SHP77 treated with DMSO at 0.1 percent for 48 hours (cell line): ENCODE measurements at regions not wholly inside any gene's neighbourhood (a gene's known extent, or its start where the extent isn't known, plus 50 kb on each side); places are given as distances from the start of the nearest gene placed in this dataset.

Experiments
- DNase-seq: peaks from one replicate; lab custom pipeline; 2025; lab: John Stamatoyannopoulos, UW

DNA sequence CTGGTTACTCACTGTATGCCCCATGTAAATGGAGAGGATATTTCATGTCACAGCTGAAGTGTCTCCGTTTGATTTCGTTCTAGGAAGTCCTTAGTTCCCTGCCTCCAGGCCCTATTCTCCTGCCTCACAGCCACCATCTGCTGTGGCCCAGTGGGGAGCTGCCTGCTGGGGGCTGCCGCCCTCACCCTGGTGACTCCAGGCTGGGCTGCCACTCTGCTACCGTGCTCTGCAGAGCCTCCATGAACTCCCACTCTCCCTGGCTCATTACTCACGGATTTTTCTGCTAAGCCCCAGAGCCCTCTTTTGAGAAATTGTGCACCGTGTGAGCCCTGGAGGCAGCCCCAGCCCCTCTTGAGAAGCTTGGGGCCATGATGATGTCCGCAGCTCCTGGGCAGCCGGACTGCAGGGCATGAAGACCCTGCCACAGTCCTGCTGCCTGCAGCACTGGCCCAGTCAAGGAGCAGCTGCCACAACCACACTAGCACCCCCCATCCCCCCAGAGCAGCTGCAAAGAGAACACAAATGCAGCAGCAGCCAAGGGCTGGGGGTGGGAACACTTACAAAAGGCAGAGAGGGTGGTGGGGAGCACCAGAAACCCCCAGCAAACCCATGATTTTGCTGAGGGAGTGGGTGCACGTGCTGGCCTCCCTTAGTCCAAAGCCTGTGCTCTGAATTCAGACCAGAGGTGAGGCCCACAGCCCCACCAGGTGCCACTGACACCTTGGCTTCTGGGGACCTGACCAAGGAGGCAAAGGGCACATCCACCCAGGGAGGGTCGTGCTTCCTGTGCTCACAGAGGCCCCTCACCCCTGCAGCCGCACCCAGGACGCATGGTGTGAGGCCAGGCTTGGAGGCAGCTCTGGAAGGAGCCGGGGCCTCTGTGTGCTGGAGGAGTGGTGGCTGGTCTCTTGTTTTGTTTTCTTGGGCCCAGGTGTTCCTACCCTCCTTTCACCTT, 270.2 kb upstream of the RAB6C start:
- DNase-seq, result no peak

DNA sequence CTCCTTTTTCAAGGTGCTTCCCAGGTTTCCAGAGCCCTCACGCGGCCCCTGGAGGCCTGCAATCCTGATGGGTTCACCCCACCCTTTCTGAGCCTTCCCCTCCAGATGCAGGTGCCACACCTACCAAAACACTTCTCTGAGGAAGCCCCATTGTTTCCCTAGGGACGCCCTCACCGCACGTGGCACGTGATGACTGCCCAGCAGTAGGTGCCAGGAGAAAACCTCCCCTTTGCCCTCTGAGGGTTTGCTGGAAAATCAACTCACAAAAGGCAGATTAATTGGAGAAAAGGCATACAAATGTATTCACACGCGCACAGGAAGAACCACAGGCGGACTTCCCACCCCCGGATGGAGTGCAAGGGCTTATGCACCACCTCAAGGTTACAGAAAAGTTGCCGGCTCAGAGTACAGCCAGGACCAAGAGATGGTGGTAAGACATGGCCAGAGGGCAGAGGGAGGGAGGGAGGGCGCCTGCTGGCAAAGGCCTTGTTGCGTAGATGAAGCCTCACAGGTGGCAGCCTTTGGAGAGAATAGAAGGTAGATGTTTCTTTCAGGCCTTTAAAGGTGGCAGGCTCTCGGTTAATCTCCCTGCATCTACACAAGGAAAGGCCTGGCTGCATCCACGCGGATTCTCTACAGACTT, 269.4 kb upstream of the RAB6C start:
- no peak for DNase-seq

GRCh38 chr2:129710670-129711495, 268.6 kb upstream of the RAB6C start:
- no peak for DNase-seq

- no peak for DNase-seq
These were observed 267.4 kb upstream of the RAB6C start for GRCh38 chr2:129711816-129712675.

DNA sequence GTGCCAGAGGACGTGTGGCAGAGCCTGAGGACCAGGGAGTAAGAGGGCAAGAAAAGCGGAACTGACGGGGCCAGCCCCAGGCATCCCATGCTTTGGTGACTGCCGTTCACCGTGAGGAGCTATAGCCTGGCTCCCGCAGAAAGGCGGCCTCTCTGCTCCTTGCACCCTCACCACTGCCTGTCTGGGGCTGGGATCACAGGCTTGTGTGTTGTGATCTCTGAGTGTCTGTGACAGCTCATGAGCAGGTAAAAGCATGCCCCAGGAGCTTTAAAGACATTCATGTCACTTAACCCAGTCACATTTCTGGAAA, 266.8 kb upstream of the RAB6C start:
- no peak for DNase-seq

GRCh38 chr2:129713337-129713736, 266.1 kb upstream of the RAB6C start:
- no peak for DNase-seq

DNA sequence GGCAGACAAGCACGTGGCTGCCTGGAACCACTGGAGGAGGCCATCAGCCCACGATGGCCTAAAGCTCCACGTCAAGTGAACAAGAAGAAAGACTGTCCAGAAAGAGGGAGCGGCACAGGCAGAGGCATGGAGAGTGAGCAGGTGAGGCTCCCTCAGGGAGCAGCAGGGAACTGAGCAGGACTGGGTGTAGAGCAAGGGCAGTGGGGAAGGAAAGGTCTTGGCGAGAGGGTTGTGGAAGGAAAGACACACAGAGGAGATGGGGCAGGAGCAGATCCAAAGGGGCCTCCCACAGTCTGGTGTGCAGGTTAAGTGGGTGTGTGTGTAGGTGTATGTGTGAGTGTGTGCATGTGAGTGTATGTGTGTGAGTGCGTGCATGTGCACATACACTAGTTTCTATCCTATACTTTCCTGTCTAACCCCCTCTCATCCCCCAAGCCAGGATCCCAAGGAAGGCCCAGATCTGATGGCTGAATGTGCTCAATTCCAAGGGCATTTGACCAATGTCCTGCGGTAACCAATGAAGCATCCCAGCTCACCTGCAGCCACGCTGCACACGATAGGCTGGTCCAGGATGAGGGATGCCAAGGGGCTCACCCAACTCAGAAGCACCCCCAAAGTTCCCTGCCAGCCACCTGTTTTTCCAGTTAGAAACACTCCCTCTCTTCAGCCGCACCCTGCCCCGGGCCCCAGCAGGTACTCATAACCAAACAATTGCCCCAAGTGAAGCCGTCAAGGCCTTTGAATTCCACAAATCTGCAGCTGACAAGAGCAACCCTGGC, 262.5 kb upstream of the RAB6C start:
- DNase-seq, result no peak

DNA sequence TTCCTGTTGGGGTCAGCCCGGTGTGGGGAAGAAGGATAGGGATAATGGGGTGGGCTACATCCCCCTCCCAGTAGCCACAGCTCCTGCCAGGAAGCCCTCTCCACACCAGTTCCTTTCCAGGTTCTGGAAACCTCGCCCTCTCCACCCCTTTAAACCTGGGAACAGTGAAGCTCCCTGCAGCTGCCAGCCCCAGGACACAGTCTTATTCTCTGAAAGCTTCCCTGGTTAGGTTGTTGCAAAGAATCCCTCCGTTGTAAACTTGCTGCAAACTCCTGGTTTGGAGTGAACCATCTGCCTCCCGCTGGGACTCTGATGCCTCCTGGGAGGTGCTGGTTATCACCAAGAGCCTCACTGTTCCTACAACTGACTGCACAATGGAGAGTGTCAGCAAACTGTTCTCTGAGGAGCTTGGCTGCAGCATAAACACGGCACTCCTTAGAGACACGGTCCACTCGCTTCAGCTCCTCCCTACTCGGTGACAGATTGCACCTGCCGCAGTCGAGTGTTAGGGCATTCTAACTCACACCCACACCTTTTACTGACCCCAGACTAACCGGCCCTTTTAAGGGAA, 261.8 kb upstream of the RAB6C start:
- DNase-seq, result no peak

GRCh38 chr2:129719335-129719734, 260.1 kb upstream of the RAB6C start:
- no peak for DNase-seq

DNA sequence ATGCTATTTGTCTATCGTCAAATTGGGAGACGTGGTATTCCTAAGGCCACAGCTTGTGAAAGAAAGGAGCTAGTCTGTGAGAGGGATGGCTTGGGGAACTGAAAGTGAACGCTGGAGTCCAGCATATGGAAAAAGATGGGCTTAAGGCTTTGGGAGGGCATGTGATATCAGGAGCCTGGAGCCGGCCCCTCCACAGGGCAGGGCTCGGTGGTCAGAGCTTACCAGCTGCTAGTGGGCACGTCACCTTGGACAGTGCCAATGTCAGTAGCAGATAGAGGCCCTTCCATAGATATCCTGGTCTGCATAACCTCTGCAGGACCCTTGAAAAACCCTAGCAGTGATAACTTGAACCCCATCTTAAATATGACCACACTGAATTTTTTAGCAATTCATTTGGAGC, 259.1 kb upstream of the RAB6C start:
- no peak for DNase-seq

DNA sequence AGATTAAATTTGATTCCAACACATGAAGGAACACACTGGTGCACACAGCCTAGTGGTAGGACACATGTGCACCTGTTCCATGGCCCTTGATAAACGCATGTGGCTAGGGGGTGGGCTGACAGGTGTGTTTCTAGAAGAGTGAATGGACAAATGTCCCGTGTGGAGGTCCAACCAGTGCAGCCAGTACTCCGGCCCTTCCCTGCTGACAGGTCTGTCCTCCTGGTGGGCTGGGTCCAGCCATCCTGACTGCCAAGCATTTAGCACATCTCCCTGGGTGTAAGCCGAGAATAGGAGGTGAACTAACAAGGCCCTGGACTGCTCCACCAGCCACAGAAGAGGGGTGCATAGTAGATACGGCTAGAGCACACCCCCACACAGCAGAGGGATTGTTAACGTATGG, 258.7 kb upstream of the RAB6C start:
- no peak for DNase-seq

- no peak for DNase-seq
These were observed 258.2 kb upstream of the RAB6C start for GRCh38 chr2:129721236-129721635.

DNA sequence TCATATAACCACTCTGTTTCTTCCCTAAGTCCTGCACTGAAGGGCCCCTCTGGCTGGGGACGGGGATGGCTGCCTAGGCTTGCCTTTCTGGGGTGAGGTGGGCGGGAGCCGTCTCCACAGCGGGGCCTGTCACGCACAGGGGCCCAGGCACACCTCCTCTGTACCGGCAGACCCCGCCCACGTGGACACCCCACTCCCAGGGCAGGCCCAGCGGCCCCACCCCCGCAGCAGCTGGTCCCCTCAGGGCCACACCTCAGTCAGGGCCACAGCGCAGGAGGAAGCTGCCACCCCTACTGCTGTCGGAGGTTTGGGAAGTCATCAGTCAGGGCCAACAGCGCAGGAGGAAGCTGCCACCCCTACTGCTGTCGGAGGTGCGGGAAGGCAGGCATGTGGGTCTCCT, 257.6 kb upstream of the RAB6C start:
- DNase-seq, result no peak

- no peak for DNase-seq
These were observed 257.0 kb upstream of the RAB6C start for GRCh38 chr2:129722306-129723019.

DNA sequence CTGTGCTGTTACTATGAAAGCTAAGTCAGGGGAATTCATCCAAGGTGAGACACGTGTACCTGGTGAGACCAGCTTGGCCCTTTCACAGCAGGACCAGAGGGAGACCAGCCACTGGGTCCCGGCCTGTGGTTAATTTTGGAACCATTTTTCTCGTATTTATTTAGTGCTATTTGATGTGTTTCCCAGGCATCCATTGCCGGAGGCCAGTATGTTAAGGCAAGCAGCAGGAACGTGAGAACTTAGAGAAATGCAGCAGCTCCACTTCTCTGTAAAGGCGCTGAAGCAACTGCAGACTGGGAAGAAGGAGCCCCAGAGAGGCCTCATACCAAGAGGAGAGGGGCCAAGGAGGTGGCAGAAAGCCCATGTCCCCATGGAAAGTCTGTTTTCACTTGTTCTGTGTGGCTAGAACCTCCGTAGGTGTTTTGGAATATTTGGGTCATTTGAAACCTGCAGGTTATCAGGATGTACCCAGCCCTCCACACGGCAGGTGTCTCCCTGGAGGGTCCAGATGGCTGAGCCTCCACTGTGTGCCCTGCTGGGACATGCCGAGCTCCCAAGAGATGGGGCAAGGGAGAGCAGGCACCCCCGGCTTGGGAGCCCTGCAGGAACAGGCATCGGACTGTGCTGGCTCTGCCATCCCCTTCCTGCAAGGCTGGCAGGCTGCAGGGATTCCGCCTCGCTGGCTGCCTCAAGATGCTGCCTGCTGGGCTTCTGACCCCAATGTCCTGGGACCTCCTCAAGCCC, 256.0 kb upstream of the RAB6C start:
- no peak for DNase-seq

DNA sequence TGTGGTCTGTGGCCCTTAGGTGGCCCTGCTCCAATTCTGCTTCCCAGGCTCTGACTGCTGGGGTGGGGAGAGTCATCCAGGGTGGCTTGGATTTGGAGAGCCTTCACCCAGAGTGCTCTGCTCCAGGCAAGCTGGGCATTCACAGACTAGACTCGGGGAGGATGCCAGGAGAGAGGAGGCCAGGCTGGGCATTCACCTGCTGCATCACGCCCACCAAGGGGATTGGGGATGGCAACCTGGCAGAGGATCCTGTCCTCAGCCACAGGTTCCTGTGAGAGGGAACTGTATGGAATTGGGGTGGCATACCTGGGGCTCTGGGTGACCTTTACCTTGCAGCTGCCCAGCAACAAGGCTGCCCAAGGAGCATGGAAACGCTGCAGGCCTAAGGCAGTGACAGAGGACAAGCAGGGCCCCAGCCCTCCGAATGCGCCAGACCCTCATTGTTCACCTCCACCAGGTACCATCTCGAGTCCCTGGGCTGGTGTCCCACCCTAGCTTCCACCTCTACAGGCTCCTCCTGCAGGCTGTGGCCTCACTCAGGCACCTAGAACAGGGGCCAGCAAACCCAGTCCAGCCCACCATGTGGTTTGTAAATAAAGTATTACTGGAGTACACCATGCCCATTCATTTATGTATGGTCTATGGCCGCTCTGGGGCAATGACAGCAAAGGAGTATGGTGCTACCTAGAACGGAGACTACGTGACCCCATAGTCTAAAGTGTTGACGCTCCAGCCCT, 255.3 kb upstream of the RAB6C start:
- no peak for DNase-seq

- no peak for DNase-seq
These were observed 253.2 kb upstream of the RAB6C start for GRCh38 chr2:129726216-129726615.

DNA sequence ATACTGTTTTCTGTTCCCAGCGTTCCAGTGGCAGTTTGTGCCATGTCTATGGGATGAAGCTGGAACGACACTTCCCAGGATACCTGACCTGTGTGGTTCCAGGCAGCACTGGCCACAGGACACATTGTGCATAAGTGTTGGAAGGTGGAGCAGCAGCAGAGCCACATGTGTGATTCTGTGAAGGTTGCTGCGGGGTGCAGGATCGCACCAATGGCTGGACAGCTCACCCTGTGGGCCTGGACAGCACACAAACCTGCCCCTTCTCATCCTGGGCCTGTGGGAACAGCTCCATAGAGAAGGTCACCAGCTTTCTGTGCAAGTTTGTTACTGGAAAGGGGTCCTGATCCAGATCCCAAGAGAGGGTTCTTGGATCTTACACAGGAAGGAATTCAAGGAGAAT, 252.2 kb upstream of the RAB6C start:
- no peak for DNase-seq
